GM19239 (cell line): ENCODE measurements at regions not wholly inside any gene's neighbourhood (a gene's known extent, or its start where the extent isn't known, plus 50 kb on each side); places are given as distances from the start of the nearest gene placed in this dataset.

ENCODE experiments used
- DNase-seq: peaks from one replicate; pipeline ENCODE4 v3.0.0; 2011; ENCODE audit warnings: low spot score; ENCODE audit not compliant: insufficient read length
- FAIRE-seq: peaks from 2 replicates; lab custom pipeline; 2011; peaks lifted over from hg19 to GRCh38; lab: Jason Lieb, UNC

- DNase-seq (no peak), FAIRE-seq (no peak)
These were observed 152.8 kb downstream of the FSIP2 start for GRCh38 chr2:185891403-185891802.

DNA sequence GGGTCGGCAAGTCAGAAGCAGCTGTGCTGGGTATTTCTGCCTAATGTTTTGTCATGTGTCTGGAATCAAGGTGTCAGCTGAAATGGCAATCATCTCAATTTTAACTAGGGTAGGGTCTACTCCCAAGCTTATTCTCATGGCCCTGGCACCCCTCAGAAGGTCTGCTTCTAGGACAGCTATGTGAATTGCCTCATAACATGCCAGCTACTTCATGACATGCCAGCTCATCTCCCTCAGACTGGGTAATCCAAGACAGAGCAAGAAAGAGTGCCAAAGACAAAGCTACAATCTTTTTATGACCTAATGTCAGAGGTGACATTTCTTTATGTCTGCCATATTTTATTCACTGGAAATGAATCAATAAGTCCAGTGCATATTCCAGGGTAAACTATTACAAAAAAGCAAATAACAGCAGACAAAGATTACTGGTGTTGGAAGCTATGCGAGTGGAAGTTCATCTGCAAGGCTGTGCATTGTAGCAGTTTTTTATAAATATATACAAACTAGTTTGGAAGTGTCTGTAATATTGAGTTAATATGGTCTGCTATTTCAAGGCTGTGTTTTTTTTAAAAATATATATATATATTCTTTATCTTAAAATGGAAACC is 153.3 kb downstream of the FSIP2 start:
- DNase-seq (no peak), FAIRE-seq (no peak)

GRCh38 chr2:185892484-185892883 is 153.9 kb downstream of the FSIP2 start:
- DNase-seq: no peak
- no peak for FAIRE-seq

DNA sequence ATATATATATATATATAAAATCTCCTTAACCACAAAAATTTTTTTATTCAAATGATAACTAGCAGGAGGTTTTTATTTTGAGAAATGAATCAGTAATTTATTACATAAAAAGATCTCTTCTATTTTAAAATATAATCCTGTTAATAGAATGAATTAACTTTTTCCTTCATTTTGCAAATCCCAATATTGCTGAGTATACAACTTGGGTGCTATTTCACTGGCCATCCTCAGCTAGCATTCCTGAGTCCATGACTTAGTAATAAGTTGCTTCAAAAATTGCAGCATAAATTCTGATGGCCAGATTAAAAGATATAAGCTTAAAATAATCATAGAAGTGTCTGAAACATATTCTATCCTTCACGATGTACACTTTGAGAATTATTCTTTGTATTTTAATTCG is 155.6 kb downstream of the FSIP2 start:
- DNase-seq: no peak
- no peak for FAIRE-seq

DNA sequence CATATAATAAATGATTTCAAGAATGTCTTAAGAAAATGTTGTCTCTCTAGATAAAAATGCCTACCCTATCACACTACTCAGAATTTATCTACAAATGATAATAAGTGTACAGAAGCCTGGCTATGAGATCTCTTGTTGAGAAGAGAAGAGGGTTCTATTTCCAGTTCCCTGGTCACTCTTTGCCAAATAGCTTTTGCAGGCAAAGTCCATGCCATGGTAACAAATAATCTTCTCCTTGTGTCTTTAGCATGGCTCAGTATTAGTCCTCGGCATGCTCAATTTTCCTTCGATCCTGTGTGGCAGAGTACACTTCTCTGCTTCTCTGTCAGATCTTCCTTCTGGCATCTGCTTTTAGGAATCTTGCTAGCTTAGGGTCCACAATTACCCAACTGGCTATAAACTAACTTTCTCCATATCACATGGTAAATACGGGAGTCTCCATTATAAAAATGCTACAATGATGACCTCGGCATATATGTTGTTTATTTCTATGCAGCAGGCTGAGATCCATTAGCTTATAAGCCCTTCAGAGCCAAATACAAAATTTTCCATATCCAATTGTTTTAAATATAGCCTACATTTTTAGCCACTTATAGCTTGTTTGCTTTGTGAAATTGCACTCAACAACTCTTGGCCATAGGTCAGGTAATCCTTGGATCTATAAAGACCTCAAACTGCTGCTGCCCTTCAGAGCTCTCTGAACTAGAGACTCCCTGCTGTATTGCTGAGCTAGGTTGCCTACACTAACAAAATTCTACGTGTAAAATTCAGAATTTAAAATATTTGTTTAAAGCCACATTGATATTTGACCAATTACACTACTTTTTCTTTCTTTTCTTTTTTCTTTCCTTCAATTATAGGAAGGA is 157.5 kb downstream of the FSIP2 start:
- DNase-seq (no peak), FAIRE-seq (no peak)

DNA sequence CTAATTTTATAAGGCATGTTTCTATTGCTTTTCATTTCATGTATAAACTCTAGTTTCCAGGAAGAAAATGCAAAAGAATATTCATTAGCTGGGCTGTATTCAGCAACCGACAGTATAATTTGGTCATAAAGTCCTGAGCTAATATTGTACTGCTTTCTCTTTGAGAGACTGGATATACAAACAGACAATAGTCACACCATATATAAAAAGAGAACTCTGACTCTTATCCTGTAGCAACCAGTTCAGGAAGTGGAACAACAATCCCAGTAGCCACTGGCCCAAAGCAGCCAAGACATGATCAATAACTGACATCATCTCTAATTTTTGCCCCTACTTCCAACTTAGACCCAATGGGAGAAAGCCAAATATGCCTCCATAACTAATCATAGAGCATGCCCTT is 160.8 kb downstream of the FSIP2 start:
- no peak for FAIRE-seq
- DNase-seq: no peak

DNA sequence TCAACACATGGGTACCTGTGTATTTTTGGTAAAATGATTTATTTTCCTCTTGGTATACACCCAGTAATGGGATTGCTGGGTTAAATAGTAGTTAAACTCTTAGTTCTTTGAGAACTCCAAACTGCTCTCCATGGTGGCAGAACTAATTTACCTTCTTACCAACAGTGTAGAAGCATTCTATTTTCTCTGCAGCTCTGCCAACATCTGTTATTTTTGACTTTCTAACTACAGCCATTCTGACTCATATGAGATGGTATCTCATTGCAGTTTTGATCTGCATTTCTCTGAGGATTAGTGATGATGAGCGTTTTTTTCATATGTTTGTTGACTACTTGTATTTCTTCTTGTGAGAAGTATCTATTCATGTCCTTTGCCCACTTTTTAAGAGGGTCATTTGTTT is 180.6 kb downstream of the FSIP2 start:
- no peak for FAIRE-seq
- no peak for DNase-seq

DNA sequence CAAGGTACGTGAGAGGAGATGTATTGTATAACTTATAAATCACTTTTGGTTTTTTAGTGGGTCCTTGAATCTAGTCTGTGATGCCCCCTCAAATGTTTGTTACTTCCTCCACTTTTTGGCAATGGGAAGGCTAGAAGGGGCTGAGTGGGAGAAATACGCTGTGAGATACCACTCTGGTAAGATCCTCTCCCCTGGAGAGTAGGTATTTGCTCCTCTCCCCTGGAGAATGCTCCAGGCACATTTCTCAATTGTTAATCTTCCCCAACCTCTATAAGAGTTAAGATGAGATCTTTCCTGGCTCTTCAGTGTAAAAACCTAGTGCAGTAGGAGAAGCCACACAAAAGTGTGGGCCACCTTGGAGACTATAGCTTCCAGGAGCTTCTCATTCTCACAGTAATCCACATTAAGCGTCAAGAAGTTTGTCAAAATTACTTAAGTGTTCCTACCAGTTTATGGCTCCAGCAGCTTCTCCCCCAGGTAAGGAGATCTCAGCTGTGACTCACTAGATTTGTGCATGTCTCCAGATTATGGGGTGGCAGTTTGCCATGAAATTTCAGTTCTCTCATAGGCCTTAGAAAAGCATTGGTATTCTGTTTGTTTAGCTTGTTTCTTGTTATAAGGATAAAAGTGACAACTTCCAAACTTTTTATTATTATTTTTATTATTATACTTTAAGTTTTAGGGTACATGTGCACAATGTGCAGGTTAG is 182.6 kb downstream of the FSIP2 start:
- DNase-seq: no peak
- no peak for FAIRE-seq

DNA sequence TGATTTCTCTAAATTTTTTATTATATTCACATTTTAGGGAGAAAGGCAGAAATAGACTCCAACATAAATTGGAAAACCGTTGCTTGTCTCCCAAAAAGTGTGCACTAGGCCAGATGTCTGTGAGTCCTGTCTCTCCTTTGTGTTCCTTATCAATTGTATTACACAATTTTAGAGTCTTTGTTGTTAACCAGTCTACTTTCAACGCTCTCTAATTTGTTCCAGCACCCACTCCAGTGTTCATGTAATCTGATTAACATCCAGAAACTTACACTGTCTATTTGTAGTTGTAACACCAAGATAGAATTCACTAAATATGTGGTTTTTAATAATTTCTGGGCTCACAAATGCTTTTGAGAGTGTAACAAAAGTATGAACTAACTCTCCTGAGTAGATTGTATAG is 195.6 kb downstream of the FSIP2 start:
- DNase-seq (no peak), FAIRE-seq (no peak)

DNA sequence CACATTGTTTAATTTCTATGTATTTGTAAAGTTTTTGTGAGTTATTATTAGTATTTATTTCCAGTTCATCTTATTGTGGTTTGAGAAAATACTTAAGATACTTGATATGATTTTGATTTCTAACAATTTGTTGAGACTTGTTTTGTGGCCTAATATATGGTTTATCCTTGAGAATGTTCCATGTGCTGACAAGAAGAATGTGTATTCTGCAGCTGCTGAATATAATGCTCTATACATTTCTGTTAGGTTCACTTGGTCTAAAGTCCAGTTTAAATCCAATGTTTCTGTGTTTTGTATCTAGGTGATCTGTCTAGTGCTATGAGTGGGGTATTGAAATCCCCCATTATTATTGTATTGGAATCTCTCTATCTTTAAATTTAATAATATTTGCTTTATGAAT is 201.3 kb downstream of the FSIP2 start:
- FAIRE-seq: no peak
- no peak for DNase-seq

DNA sequence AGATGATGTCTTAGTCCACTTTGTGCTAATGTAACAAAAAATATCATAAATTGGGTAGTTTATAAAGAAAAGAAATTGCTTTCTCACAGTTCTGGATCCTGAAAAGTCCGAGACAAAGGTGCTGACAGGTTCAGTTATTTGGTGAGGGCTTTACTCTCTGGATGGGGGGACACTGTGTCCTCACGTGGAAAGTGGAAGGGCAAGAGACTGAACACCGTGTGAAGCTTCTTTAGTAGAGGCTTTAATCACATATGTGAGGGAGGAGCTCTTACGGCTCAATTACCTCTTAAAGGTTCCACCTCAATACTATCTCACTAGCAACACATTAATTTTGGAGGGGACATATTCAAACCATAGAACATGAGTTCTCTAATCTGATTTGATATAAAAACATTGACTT is 204.3 kb downstream of the FSIP2 start:
- no peak for DNase-seq
- FAIRE-seq: no peak

DNA sequence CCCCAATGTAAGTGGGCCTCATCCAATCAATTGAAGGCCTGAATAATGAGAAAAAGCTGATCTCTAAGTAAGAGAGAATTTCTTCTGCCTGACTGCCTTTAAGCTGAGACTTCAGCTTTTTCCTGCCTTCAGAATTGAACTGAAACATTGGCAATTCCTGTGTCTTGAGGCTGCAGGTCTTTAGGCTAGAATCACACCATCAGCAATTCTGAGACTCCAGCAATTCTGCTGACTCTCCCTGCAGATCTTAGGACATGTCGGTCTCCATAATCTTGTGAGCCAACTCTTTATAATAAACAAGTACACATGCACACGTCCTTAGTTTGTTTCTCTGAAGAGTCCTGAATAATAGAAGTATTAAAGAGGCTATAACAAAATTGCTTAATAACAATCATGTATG is 209.1 kb downstream of the FSIP2 start:
- DNase-seq (no peak), FAIRE-seq (no peak)

- DNase-seq: no peak
- FAIRE-seq: no peak
These were observed 213.5 kb downstream of the FSIP2 start for GRCh38 chr2:185952100-185952499.

DNA sequence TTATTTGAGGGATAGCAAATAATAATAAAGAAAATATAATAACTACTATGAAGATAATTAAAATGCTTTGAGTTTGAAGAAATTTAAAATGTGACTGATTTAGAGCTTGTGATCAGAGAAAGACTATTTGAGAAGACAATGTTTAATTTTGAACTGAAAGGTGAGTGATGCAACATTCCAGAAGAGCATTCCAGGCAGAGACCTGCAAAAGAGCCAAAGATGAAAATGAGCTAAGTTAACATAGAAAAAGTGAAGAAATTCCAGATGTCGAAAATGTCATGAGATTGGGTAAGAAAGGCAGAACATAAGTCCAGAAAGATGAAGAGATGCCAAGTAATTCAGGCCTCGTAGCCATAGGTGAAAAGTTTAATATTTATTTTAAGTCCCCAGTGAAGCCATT is 215.8 kb downstream of the FSIP2 start:
- DNase-seq (no peak), FAIRE-seq (no peak)

GRCh38 chr2:185955050-185955449 is 216.4 kb downstream of the FSIP2 start:
- DNase-seq: no peak
- no peak for FAIRE-seq

GRCh38 chr2:185967335-185967734 is 228.7 kb downstream of the FSIP2 start:
- no peak for DNase-seq

DNA sequence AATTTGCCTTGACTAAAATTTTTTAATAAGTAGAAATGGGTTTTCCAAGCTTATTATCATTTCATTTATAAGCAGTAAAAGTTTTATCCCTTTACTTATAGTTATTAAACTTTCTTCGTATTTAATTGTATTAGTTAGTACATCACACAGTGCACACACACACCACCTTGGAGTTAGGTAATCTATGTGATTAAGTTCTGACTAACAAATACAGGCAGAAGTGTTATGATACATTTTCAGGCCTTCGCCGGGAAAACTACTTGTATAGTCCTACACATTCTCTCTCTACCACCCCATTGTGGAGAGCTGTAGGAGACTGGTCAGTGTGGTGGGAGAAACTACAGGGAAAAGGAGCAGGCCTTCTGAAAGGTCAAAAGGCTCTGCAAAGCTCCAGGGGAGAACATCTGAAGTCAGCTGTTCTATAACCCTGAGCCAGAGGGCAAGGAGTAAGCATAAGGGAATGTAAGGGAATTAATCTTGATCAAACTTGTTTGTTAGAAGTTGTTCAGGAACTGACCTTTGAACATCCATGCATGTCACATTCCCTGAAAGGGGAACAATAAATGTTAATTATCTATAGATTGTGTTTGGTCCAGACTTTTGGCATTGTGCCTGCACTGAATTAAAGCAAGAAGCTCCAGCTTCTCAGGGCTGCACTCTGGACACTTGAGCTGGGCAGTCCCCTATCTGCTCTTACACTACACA is 231.7 kb downstream of the FSIP2 start:
- DNase-seq (no peak), FAIRE-seq (no peak)

More at GRCh38 chr2:185967335-185967734, 228.7 kb downstream of the FSIP2 start:
- FAIRE-seq: no peak

DNA sequence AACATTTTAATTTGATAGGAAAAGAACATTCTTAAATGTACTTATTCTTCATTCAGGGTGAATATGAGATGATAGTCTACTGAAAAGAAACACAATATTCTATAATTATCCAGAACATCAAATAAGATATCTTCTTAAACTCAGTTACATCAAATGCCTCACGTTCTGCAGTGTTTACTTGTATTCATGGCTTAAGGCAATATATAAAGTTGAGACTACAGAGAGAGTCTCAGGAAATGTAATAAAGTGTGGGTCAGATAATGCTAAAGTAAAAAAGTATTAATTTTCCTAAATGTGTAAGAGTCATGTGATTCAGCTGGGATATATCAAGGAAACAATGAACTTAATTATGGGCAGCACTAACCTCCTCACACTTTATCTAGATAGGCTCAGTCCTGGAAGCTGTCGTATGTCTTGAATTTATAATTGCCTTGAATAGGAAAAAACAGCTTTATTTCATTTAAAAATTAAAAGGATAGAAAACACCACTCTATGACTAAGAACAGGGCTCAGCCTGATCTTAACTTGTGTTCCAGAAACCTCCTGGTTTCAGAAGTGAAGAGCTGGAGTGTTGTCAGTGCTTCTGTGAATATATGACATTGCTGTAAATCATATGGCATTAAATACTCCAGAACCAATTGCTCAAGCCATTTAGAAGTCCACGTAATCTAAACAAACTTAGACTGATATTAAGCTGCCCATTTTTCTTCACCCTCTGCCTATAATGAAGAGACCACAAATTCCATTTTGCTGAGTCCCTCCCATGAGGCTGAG is 240.2 kb downstream of the FSIP2 start:
- DNase-seq: no peak
- no peak for FAIRE-seq

GRCh38 chr2:185979546-185980071 is 241.0 kb downstream of the FSIP2 start:
- FAIRE-seq: no peak

GRCh38 chr2:185980944-185981343 is 242.3 kb downstream of the FSIP2 start:
- FAIRE-seq (no peak), DNase-seq (no peak)

More at GRCh38 chr2:185979546-185980071, 241.0 kb downstream of the FSIP2 start:
- no peak for DNase-seq
